ENCODE measurements at regions not wholly inside any gene's neighbourhood (a gene's known extent, or its start where the extent isn't known, plus 50 kb on each side); places are given as distances from the start of the nearest gene placed in this dataset.
"Not testable (repeated sequence)": the region's sequence is repeated elsewhere in the genome, so short reads cannot be mapped to it uniquely, and the experiment has no call there.

DNA sequence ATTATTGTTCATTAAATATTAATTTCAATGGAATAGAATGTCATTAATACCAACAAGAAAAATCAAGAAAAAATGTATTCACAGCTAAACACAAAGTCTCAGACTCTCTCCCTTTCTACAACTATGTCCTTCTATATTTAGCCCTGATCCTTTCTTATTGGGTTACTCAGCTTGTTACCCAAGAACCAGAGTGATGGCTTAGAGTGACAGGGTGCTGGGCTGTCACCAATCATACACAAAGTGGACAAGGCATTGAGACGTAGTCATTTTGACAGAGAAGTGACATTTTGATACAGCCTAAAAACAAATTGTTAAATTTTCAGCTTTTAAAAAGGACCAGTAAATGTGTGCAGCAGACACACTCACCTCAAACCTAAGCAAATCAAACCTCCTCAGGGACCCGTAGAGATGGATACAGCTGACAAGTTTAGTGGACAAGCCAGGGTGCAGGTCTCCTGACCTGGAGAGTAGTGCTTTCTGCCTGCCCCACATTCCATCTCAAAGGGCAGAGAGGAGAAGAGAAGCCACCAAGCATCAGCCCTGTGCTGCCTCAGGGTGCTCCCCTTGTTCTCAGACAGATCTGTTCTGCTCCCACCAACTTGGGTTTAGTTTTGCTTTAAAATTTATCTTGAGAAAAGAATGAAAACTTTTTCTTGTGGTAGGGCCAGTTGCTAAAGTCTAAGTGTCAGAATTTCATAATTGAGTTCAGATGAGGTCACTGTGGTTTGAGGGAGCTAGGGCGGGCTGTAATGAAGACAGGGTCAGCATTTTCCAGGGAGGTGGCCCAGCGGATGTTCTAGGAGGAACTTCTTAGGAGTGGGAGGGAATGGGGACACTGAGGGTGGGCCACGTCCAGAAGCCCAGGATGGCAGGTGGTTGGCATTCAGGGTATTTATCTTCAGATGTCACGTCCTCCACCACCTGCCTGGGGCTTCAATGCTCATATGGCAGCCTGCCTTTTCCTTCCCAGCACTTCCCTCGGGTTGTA is 136.5 kb upstream of the TBL1XR1 start:
- no peak for DNase-seq (ENCODE audit: low read depth)
- H3K4me3 ChIP-seq (ENCODE audit: control insufficient read depth, low read depth, low read length), result no peak overlapping the region
- TF ChIP-seq, protein P1, sequence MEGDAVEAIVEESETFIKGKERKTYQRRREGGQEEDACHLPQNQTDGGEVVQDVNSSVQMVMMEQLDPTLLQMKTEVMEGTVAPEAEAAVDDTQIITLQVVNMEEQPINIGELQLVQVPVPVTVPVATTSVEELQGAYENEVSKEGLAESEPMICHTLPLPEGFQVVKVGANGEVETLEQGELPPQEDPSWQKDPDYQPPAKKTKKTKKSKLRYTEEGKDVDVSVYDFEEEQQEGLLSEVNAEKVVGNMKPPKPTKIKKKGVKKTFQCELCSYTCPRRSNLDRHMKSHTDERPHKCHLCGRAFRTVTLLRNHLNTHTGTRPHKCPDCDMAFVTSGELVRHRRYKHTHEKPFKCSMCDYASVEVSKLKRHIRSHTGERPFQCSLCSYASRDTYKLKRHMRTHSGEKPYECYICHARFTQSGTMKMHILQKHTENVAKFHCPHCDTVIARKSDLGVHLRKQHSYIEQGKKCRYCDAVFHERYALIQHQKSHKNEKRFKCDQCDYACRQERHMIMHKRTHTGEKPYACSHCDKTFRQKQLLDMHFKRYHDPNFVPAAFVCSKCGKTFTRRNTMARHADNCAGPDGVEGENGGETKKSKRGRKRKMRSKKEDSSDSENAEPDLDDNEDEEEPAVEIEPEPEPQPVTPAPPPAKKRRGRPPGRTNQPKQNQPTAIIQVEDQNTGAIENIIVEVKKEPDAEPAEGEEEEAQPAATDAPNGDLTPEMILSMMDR (conservative IDR thresholded peaks at IDR 0.05; ENCODE audit: control insufficient read depth, insufficient read depth, low read depth, low read length), result no peak

DNA sequence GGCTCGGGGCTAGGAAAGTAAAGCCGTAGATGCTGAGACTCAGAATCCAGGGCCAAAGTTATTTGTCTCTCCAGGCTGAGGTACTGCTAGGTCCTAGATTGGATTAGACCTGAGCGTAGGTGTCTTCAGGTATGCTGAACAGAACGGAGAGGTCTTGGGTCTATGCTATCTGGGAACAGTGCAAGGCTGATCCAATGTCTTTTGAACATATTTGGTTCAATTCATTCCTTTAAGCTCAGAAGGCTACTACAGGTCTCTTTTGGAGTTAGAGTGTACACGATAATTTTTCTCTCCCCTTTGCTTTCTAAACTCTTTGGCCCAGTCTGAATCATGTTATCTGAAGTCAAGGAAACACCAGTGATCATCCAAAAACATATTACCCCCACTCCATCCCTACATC is 137.5 kb upstream of the TBL1XR1 start:
- no peak for DNase-seq (ENCODE audit: low read depth)
- TF ChIP-seq, protein P1 (conservative IDR thresholded peaks at IDR 0.05; ENCODE audit: control insufficient read depth, insufficient read depth, low read depth, low read length), result no peak
- H3K4me3 ChIP-seq (ENCODE audit: control insufficient read depth, low read depth, low read length), result no peak overlapping the region

DNA sequence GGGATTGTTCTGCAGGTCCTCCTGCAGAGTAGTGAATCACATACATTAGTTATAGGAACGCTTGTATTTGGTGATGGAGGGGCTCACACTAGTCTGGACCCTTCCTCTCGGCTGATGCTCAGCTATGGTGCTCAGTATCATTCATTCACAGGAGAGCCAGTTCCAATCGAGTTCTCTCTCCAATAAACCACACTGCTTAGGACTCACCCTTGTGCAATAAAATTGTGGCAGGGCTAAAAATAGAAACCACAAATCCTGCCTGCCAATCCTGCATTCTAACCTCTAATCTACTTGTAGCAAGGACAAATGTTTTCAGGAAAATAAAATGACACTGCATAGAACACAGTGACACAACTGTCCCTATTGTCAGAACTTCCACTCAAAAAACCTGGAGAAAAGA is 138.4 kb upstream of the TBL1XR1 start:
- TF ChIP-seq, protein P1 (conservative IDR thresholded peaks at IDR 0.05; ENCODE audit: control insufficient read depth, insufficient read depth, low read depth, low read length), result no peak
- H3K4me3 ChIP-seq (ENCODE audit: control insufficient read depth, low read depth, low read length), result no peak overlapping the region
- DNase-seq (ENCODE audit: low read depth), result peak; percentile 48

DNA sequence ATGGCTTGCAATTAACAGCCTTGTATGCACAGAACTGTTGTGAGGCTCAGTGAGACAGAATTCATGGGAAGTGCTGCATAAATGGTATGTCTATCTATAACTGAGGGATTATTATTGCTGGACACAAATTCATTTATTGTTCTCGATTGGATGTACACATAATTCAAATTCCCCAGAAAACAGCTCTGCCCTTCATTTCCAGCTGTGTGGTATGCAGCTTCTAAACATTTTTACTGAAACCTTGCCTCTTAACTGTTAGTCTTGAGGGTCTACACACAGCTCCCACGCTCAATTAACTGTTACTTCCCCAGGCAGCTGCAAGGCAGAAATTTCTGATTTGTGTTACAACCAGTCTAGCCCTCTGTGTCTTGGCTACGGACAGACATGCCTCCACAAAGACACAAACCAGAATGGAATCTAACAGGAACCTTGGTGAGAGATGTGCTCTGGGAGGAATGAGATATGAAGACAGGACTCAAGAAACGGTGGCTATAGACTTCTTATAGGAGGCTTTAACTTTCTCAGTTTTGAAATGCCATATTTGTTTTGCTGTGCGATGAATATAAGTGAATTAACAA is 139.7 kb upstream of the TBL1XR1 start:
- TF ChIP-seq, protein P1 (conservative IDR thresholded peaks at IDR 0.05; ENCODE audit: control insufficient read depth, insufficient read depth, low read depth, low read length), result no peak
- no peak overlapping the region for H3K4me3 ChIP-seq (ENCODE audit: control insufficient read depth, low read depth, low read length)
- peak; percentile 51 for DNase-seq (ENCODE audit: low read depth)

DNA sequence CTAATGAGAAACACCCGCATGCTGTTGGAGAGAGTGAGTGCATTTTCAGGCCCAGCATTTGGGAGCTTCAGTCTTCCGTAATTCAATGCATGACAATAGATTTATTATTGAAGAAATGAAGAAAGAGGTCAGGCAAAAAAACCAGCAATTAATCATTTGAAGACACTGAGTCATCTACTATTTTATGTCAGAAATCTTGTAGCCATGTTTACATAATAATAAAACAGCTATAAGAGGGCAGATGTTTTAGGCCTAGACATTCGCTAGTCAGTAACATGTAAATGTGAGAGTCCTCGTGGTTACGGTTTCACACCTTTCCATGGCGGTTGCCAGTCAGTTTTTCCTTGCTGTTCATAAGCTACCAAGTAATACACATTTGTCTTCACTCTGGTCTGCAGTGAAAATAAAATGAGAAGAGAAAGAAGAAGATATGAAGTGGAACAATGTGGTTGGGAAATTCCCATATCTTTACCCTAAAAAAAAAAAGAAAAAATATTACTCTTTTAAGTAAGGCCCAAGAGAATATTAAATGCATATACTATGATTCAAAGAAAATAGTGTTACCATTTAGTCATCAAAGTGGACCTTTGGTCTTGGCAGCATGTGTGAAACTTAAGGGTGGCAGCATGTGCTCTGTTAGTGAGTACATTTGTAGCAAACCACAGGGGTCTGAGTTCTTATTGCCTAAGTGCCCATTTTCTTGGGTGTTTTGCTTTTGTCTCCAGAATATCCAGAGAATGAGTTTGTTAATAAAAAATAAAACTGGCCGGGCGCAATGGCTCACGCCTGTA is 140.5 kb upstream of the TBL1XR1 start:
- H3K4me3 ChIP-seq (ENCODE audit: control insufficient read depth, low read depth, low read length), result no peak overlapping the region
- TF ChIP-seq, protein P1 (conservative IDR thresholded peaks at IDR 0.05; ENCODE audit: control insufficient read depth, insufficient read depth, low read depth, low read length), result no peak
- DNase-seq (ENCODE audit: low read depth), result peak; percentile 93

DNA sequence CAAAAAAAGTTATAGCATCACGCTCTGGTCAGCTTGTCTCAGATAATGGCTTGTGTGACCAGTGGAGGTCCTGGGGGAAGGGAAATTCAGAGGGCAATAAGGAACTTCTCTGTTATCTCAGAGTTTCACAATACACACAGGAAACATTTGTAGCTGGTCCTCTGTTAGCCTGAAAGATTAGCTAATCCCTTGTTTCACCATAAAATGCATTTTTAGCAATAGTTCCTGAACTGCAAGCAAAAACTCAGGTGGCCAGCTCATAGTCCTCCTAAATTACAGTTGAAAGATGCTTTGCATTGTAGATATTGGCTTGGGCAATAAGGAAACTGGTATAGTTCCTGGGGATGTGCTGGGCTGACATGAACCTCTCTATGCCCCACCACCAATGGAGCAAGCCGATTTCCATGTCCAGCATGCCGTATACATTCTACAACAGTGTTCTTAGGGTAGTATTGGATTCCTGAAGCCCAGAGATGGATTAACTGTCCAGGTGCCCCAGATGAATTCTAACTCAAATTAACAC is 141.5 kb upstream of the TBL1XR1 start:
- peak; percentile 54 for DNase-seq (ENCODE audit: low read depth)
- TF ChIP-seq, protein P1 (conservative IDR thresholded peaks at IDR 0.05; ENCODE audit: control insufficient read depth, insufficient read depth, low read depth, low read length), result no peak

DNA sequence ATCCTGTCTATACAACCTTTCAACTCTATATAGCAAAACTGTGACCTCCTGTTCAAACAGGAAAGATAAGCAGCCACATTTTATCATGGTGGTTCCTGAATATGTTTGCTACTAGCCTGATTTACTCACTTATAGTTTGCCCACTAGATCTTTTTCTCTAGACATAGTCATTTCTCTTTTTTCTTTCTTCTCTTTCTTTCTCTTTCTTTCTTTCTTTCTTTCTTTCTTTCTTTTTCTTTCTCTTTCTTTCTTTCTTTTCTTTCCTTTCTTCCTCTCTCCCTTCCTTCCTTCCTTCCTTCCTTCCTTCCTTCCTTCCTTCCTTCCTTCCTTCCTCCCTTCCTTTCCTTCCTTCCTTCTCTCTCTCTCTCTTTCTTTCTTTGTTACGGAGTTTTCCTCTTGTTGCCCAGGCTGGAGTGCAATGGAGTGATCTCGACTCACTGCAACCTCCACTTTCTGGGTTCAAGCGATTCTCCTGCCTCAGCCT is 142.0 kb upstream of the TBL1XR1 start:
- DNase-seq (ENCODE audit: low read depth); H3K4me3 ChIP-seq (ENCODE audit: control insufficient read depth, low read depth, low read length): not testable (repeated sequence)

More for the DNA sequence above, 141.5 kb upstream of the TBL1XR1 start:
- no peak overlapping the region for H3K4me3 ChIP-seq (ENCODE audit: control insufficient read depth, low read depth, low read length)
